OCI-LY7 (cell line): ENCODE measurements at regions not wholly inside any gene's neighbourhood (a gene's known extent, or its start where the extent isn't known, plus 50 kb on each side); places are given as distances from the start of the nearest gene placed in this dataset.

ENCODE experiments used
- BruUV-seq: library from RNA; stranded (reverse); fragments of 400-500 nt; replicated peaks from 2 replicates; lab custom pipeline; 2021; lab: Mats Ljungman, UMichigan
- CTCF ChIA-PET: fragments of 300-600 bp; sonication (Branson Sonifier 250); formaldehyde crosslinking; loops from one replicate; lab custom pipeline; 2022; ENCODE audit warnings: antibody characterized with exemption; ENCODE audit not compliant: unreplicated experiment; lab: Charles Lee
- POLR2A ChIA-PET: fragments of 300-600 bp; sonication (Branson Sonifier 250); formaldehyde crosslinking; loops from one replicate; lab custom pipeline; 2022; ENCODE audit warnings: antibody characterized with exemption; lab: Charles Lee
- DNase-seq: peaks from one replicate; pipeline ENCODE4 v3.0.0-alpha.2; 2015; ENCODE audit warnings: low spot score
- H2AFZ ChIP-seq: fragments of 200-600 bp; sonication (generic), shearing (Covaris generic); 2 replicates; pipeline ENCODE4 v1.6.1; 2014; ENCODE audit warnings: mild to moderate bottlenecking, antibody characterized with exemption, low read length, moderate library complexity
- H3K27ac ChIP-seq: fragments of 200-600 bp; sonication (generic); 2 replicates; pipeline ENCODE4 v1.5.1; 2014; ENCODE audit warnings: mixed run types, low read depth, mild to moderate bottlenecking, moderate library complexity, low read length, inconsistent platforms; ENCODE audit not compliant: poor library complexity, severe bottlenecking
- H3K36me3 ChIP-seq: fragments of 200-600 bp; sonication (generic); 2 replicates; pipeline ENCODE4 v1.6.1; 2014; ENCODE audit warnings: mild to moderate bottlenecking, antibody characterized with exemption, low read length, moderate library complexity, mixed read lengths; ENCODE audit not compliant: insufficient read depth
- H3K4me1 ChIP-seq: fragments of 200-600 bp; sonication (generic); 2 replicates; pipeline ENCODE4 v1.5.1; 2014; ENCODE audit warnings: mild to moderate bottlenecking, low read length; ENCODE audit not compliant: insufficient read depth, poor library complexity, severe bottlenecking
- H3K4me2 ChIP-seq: fragments of 200-600 bp; sonication (generic); 2 replicates; pipeline ENCODE4 v1.6.1; 2014; ENCODE audit warnings: mild to moderate bottlenecking, low read length
- H3K4me3 ChIP-seq: fragments of 200-600 bp; sonication (generic); 2 replicates; pipeline ENCODE4 v1.5.1; 2014; ENCODE audit warnings: mild to moderate bottlenecking, low read depth, low read length; ENCODE audit not compliant: poor library complexity, severe bottlenecking
- H3K79me2 ChIP-seq: fragments of 200-600 bp; sonication (generic); 2 replicates; pipeline ENCODE4 v1.6.1; 2016; ENCODE audit warnings: low read depth, mild to moderate bottlenecking, low read length, moderate library complexity, mixed read lengths; ENCODE audit not compliant: insufficient read depth
- H3K9me2 ChIP-seq: fragments of 200-600 bp; sonication (generic); 2 replicates; pipeline ENCODE4 v1.6.1; 2016; ENCODE audit warnings: mild to moderate bottlenecking, low read length, mixed read lengths; ENCODE audit not compliant: insufficient read depth
- H3K9me3 ChIP-seq: fragments of 200-600 bp; sonication (generic); 2 replicates; pipeline ENCODE4 v1.6.1; 2014; ENCODE audit warnings: mild to moderate bottlenecking, mixed run types, low read length, mixed read lengths
- H4K20me1 ChIP-seq: fragments of 200-600 bp; sonication (generic); 2 replicates; pipeline ENCODE4 v1.6.1; 2014; ENCODE audit warnings: mild to moderate bottlenecking, antibody characterized with exemption, low read length, moderate library complexity, mixed read lengths; ENCODE audit not compliant: insufficient read depth
- EZH2phosphoT487 ChIP-seq: fragments of 200-600 bp; sonication (generic); IDR thresholded peaks from 2 replicates; pipeline ENCODE4 v1.6.1; 2018; ENCODE audit warnings: low read depth, borderline replicate concordance, mild to moderate bottlenecking, mixed run types, antibody characterized with exemption, low read length, moderate library complexity, mixed read lengths
- intact Hi-C: fragments of 100-400 bp; cut with micrococcal nuclease; formaldehyde crosslinking; loops from one replicate; pipeline ENCODE4 v1.10.0; 2022; ENCODE audit not compliant: unreplicated experiment
- TF ChIP-seq, protein P1 (sequence below): fragments of 200-600 bp; sonication (generic); conservative IDR thresholded peaks from 2 replicates; pipeline ENCODE4 v1.5.1; 2014; ENCODE audit warnings: mild to moderate bottlenecking, antibody characterized with exemption, low read length, moderate library complexity, mixed read lengths

DNA sequence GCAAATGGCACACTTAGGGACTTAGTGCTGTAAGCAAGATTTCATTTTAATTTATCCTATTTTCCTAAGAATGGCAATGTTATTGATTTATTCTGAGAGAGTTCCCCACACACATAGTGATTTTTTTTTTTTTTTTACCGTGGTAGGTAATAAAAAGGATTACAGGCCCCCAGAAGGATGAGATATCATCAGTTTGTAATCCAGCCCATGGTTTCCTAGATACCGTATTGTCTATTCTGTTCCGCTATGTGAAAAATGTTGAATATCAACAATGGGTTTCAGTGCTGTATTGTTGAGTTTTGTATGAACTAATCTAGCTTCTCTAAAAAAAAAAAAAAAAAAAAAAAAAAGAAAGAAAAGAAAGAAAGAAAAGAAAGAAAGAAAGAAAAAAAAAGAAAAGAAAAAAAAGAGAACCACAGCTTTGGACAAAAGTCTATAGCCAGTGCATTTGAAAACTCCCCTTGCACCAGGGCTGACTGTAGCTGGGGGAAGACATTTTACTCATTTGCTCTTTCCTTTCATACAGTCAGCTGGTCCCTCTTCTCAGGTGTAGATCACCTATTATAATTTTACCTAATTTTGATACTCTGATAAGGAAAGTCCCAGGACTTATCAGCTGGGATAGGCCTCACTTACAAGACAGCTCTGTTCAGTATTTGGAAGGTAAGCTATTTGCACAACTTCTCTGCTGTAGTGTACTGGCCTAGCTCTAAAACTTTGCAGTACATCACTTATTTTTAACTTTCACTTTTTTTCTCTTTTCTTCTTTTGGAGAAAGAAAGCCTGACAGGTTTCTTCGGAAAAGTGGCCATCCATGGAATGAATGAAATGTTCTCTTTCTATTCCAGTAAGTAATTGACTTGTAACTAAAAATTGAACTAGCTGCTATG is 101.4 kb upstream of the SOX2 start:
- no peaks in the 10 kb centered on the region for H4K20me1 ChIP-seq
- H3K36me3 ChIP-seq, result no peaks in the 10 kb centered on the region
- H3K9me3 ChIP-seq, result no peaks in the 10 kb centered on the region
- H3K79me2 ChIP-seq, result no peaks in the 10 kb centered on the region
- no peak overlapping the region for H3K4me2 ChIP-seq
- no peaks in the 10 kb centered on the region for H3K4me1 ChIP-seq
- ChIA-PET POLR2A (interaction anchor here (0.5 to 1.1 kb wide), 5 partner anchors 24 to 1022 kb away, joined by 3 to 4 read pairs (median 4); no protein-coding TSS in a partner anchor), CTCF (no interaction called here)
- no peak for DNase-seq
- BruUV-seq, result no TSS peak
- intact Hi-C loops, result no loop called here
- H2AFZ ChIP-seq, result no peak overlapping the region
- no peak overlapping the region for H3K4me3 ChIP-seq
- H3K27ac ChIP-seq, result no peak overlapping the region
- no peaks in the 10 kb centered on the region for H3K9me2 ChIP-seq
- TF ChIP-seq, protein P1, sequence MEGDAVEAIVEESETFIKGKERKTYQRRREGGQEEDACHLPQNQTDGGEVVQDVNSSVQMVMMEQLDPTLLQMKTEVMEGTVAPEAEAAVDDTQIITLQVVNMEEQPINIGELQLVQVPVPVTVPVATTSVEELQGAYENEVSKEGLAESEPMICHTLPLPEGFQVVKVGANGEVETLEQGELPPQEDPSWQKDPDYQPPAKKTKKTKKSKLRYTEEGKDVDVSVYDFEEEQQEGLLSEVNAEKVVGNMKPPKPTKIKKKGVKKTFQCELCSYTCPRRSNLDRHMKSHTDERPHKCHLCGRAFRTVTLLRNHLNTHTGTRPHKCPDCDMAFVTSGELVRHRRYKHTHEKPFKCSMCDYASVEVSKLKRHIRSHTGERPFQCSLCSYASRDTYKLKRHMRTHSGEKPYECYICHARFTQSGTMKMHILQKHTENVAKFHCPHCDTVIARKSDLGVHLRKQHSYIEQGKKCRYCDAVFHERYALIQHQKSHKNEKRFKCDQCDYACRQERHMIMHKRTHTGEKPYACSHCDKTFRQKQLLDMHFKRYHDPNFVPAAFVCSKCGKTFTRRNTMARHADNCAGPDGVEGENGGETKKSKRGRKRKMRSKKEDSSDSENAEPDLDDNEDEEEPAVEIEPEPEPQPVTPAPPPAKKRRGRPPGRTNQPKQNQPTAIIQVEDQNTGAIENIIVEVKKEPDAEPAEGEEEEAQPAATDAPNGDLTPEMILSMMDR, result no peak
- TF ChIP-seq EZH2phosphoT487, result no peak

DNA sequence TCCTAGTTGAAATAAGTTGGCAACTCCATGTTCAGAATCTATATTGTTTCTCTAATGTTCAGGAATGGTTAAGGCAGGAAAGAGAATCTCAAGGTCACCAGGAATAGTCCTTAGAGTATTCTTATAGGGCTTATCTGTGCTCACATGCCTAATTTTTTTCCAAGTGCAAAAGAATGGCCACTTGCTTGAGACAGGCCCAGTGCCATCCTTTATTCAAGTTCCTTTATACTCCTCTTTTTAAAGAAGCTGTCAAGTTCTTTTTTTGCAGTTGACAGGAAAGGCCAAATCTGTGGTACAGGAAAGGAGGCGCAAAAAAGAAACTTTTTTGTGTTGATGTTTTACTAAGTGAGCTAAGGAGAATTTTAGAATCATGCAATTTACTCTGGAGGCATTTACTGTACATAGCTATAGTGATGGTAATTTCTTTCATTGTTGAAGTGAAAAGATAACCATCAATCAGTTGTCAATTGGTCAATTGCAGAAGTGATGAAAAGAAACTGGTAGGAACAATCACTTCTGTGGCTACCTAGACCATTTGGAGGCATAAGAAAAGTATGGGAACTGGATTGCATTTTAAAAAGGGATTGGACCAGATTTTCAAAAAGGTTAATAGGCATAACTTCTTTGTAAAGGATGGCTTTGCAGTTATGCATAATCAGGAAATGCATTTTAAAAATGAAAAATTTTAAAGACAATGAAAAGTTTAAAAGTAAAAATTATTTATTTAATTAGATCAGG is 102.5 kb upstream of the SOX2 start:
- no TSS peak for BruUV-seq
- Histone ChIP-seq H3K4me2 (no peak overlapping the region), H3K4me3 (no peak overlapping the region), H3K36me3 (no peaks in the 10 kb centered on the region), H3K79me2 (no peaks in the 10 kb centered on the region), H3K4me1 (no peaks in the 10 kb centered on the region), H2AFZ (no peak overlapping the region), H3K9me2 (no peaks in the 10 kb centered on the region), H4K20me1 (no peaks in the 10 kb centered on the region), H3K27ac (no peak overlapping the region), H3K9me3 (no peaks in the 10 kb centered on the region)
- CTCF ChIA-PET, result no interaction called here
- intact Hi-C loops, result no loop called here
- DNase-seq, result no peak
- POLR2A ChIA-PET, result no interaction called here
- no peak for TF ChIP-seq EZH2phosphoT487
- TF ChIP-seq, protein P1, result no peak
